B cell (primary cell): ENCODE measurements at regions not wholly inside any gene's neighbourhood (a gene's known extent, or its start where the extent isn't known, plus 50 kb on each side); places are given as distances from the start of the nearest gene placed in this dataset.

Experiments
- ATAC-seq: fragments of 200-7000 bp; cut with Tn5 transposase; one replicate; pipeline ENCODE4 v1.10.0; 2021; ENCODE audit warnings: low read depth, mild to moderate bottlenecking, moderate number of reproducible peaks, moderate library complexity
- CTCF ChIA-PET: fragments of 350-600 bp; sonication (Branson Sonifier 250); formaldehyde crosslinking; loops from one replicate; lab custom pipeline; 2021; ENCODE audit warnings: antibody characterized with exemption, inconsistent platforms; lab: Charles Lee
- POLR2A ChIA-PET: fragments of 350-600 bp; sonication (Branson Sonifier 250); formaldehyde crosslinking; loops from one replicate; lab custom pipeline; 2021; ENCODE audit warnings: antibody characterized with exemption; lab: Charles Lee
- DNase-seq: peaks from one replicate; pipeline ENCODE4 v3.0.0; 2013
- H2AFZ ChIP-seq: 2 replicates; pipeline ENCODE4 v1.6.1; 2012; ENCODE audit warnings: mild to moderate bottlenecking, low read depth, low read length; ENCODE audit not compliant: insufficient read depth, poor library complexity, severe bottlenecking
- H3K27ac ChIP-seq, 2 donors: 1 replicate in 1 of 2; 2 replicates in 1 of 2; pipeline ENCODE4 v1.5.1; 2012 to 2013; ENCODE audit warnings: low read length in 2 of 2, mild to moderate bottlenecking in 2 of 2, moderate library complexity in 1 of 2
- H3K27me3 ChIP-seq, 4 experiments: fragments of 200-600 bp in 1 of 4; sonication (generic) in 1 of 4; replicated peaks in 1 of 4; 1 replicate in 2 of 4; 2 replicates in 2 of 4; pipeline versions ENCODE4 v1.6.1 to v1.7.0; 2013 to 2016; ENCODE audit warnings: low read length in 3 of 4, mild to moderate bottlenecking in 2 of 4, mixed read lengths in 1 of 4, moderate library complexity in 1 of 4; ENCODE audit not compliant: insufficient read depth in 4 of 4, control insufficient read depth in 3 of 4; ENCODE audit errors: control extremely low read depth in 1 of 4
- H3K36me3 ChIP-seq, 2 experiments: replicated peaks in 1 of 2; 1 replicate in 1 of 2; 2 replicates in 1 of 2; pipeline versions ENCODE4 v1.6.1 to v1.7.1; 2013; ENCODE audit warnings: low read length in 1 of 2; ENCODE audit not compliant: insufficient read depth in 2 of 2, control insufficient read depth in 1 of 2; ENCODE audit errors: control extremely low read depth in 1 of 2, extremely low read depth in 1 of 2
- H3K4me1 ChIP-seq, 2 donors: fragments of 200-600 bp in 1 of 2; sonication (generic) in 1 of 2; 1 replicate in 1 of 2; 2 replicates in 1 of 2; pipeline versions ENCODE4 v1.5.1 to v1.6.1; 2013 to 2017; ENCODE audit warnings: low read length in 2 of 2; ENCODE audit not compliant: control insufficient read depth in 2 of 2, insufficient read depth in 2 of 2
- H3K4me2 ChIP-seq: replicated peaks from 2 replicates; pipeline ENCODE3; 2012; ENCODE audit warnings: mild to moderate bottlenecking, low read depth, low read length; ENCODE audit not compliant: poor library complexity, severe bottlenecking
- H3K4me3 ChIP-seq, 5 experiments: fragments of 200-600 bp in 1 of 5; sonication (generic) in 1 of 5; 1 replicate in 3 of 5; 2 replicates in 2 of 5; pipeline versions ENCODE4 v1.5.1 to v1.7.0; 2011 to 2016; ENCODE audit warnings: low read length in 4 of 5, mild to moderate bottlenecking in 4 of 5, low read depth in 2 of 5, control low read depth in 1 of 5, moderate library complexity in 1 of 5; ENCODE audit not compliant: insufficient read depth in 1 of 5; ENCODE audit errors: control extremely low read depth in 1 of 5, extremely low read depth in 1 of 5
- H3K79me2 ChIP-seq: fragments of 200-600 bp; sonication (generic); one replicate; pipeline ENCODE4 v1.6.0; 2016; ENCODE audit warnings: low read length; ENCODE audit not compliant: control insufficient read depth, insufficient read depth
- H3K9ac ChIP-seq: fragments of 200-600 bp; sonication (generic); 2 replicates; pipeline ENCODE4 v1.6.1; 2017; ENCODE audit warnings: mild to moderate bottlenecking, low read length, moderate library complexity
- H3K9me3 ChIP-seq, 3 donors: one replicate each; pipeline versions ENCODE4 v1.6.1 to v1.7.1; 2013; ENCODE audit warnings: low read length in 2 of 3; ENCODE audit not compliant: control insufficient read depth in 2 of 3, insufficient read depth in 1 of 3; ENCODE audit errors: control extremely low read depth in 1 of 3
- H4K20me1 ChIP-seq: 2 replicates; pipeline ENCODE4 v1.6.0; 2012; ENCODE audit warnings: mild to moderate bottlenecking, low read length; ENCODE audit not compliant: insufficient read depth, control insufficient read depth, poor library complexity, severe bottlenecking
- H3K27ac Mint-ChIP-seq: one replicate; pipeline ENCODE4 v1.8.0; 2021; ENCODE audit warnings: mixed read lengths
- H3K27me3 Mint-ChIP-seq: one replicate; pipeline ENCODE4 v1.8.0; 2021; ENCODE audit warnings: mixed read lengths
- H3K4me1 Mint-ChIP-seq: one replicate; pipeline ENCODE4 v1.8.0; 2021; ENCODE audit warnings: mixed read lengths
- H3K4me3 Mint-ChIP-seq: one replicate; pipeline ENCODE4 v1.8.0; 2021; ENCODE audit warnings: mixed read lengths
- H3K9me3 Mint-ChIP-seq: one replicate; pipeline ENCODE4 v1.8.0; 2022; ENCODE audit warnings: mixed read lengths; ENCODE audit not compliant: insufficient read depth
- CTCF ChIP-seq: fragments of 200-600 bp; IDR thresholded peaks from one replicate; pipeline ENCODE4 v1.8.0; 2022; ENCODE audit warnings: antibody characterized with exemption, mild to moderate bottlenecking
- EZH2 ChIP-seq: IDR thresholded peaks from 2 replicates; pipeline ENCODE4 v1.6.1; 2012; ENCODE audit warnings: borderline replicate concordance, low read depth, mild to moderate bottlenecking, moderate library complexity, low read length; ENCODE audit not compliant: insufficient read depth, poor library complexity, severe bottlenecking
- WGBS: methylation state at CpG from one replicate; pipeline ENCODE4 v1.1.5; 2013; ENCODE audit warnings: missing lambda C conversion rate; ENCODE audit not compliant: insufficient coverage; 5-methylcytosine and 5-hydroxymethylcytosine counted together
- intact Hi-C: fragments of 100-400 bp; cut with micrococcal nuclease; formaldehyde crosslinking; loops from one replicate; pipeline ENCODE4 v1.10.0; 2022

GRCh38 chr1:60764489-60764888 lies 317.9 kb upstream of the NFIA start:
- 100% methylated on average over 3 of the region's 3 CpGs for WGBS
- no peaks in the 10 kb centered on the region for H3K27me3 ChIP-seq
- H3K27ac Mint-ChIP-seq, result no peak overlapping the region
- no peak overlapping the region for H3K27ac ChIP-seq
- no peak overlapping the region for H3K9ac ChIP-seq
- POLR2A ChIA-PET, result no interaction called here
- DNase-seq, result no peak
- no peaks in the 10 kb centered on the region for H3K36me3 ChIP-seq
- H3K9me3 ChIP-seq, result no peaks in the 10 kb centered on the region
- ATAC-seq, result no peak
- H3K4me1 ChIP-seq, result no peaks in the 10 kb centered on the region
- no peaks in the 10 kb centered on the region for H3K27me3 Mint-ChIP-seq
- H4K20me1 ChIP-seq, result no peaks in the 10 kb centered on the region
- no peaks in the 10 kb centered on the region for H3K9me3 Mint-ChIP-seq
- intact Hi-C loops, result no loop called here
- CTCF ChIA-PET, result no interaction called here
- H3K4me3 Mint-ChIP-seq, result no peak overlapping the region
- no peaks in the 10 kb centered on the region for H3K4me1 Mint-ChIP-seq
- no peaks in the 10 kb centered on the region for H3K79me2 ChIP-seq
- no peak overlapping the region for H2AFZ ChIP-seq
- H3K4me2 ChIP-seq, result no peak overlapping the region
- no peak for TF ChIP-seq CTCF
- no peak overlapping the region for H3K4me3 ChIP-seq

GRCh38 chr1:60763741-60764140 lies 318.6 kb upstream of the NFIA start:
- Mint-ChIP-seq H3K4me3 (no peak overlapping the region), H3K27ac (no peak overlapping the region), H3K4me1 (no peaks in the 10 kb centered on the region), H3K9me3 (no peaks in the 10 kb centered on the region), H3K27me3 (no peaks in the 10 kb centered on the region)
- H3K4me2 ChIP-seq, result no peak overlapping the region
- no peaks in the 10 kb centered on the region for H3K4me1 ChIP-seq
- no peak for ATAC-seq
- ChIA-PET POLR2A (no interaction called here), CTCF (no interaction called here)
- no peak for DNase-seq
- H3K79me2 ChIP-seq, result no peaks in the 10 kb centered on the region
- H3K36me3 ChIP-seq, result no peaks in the 10 kb centered on the region
- H2AFZ ChIP-seq, result no peak overlapping the region
- H3K9me3 ChIP-seq, result no peaks in the 10 kb centered on the region
- no peaks in the 10 kb centered on the region for H4K20me1 ChIP-seq
- H3K27me3 ChIP-seq, result no peaks in the 10 kb centered on the region
- no peak overlapping the region for H3K27ac ChIP-seq
- no peak overlapping the region for H3K9ac ChIP-seq
- H3K4me3 ChIP-seq, result no peak overlapping the region
- TF ChIP-seq EZH2 (no peak), CTCF (no peak)
- intact Hi-C loops, result no loop called here
